ENCODE measurements at regions not wholly inside any gene's neighbourhood (a gene's known extent, or its start where the extent isn't known, plus 50 kb on each side); places are given as distances from the start of the nearest gene placed in this dataset.

GRCh38 chr5:23820765-23821471 lies 313.5 kb downstream of the PRDM9 start:
- H3K4me3 ChIP-seq (ENCODE audit: low read depth, low read length): no peak overlapping the region
- H3K27me3 ChIP-seq (ENCODE audit: insufficient read depth, low read length): no peaks in the 10 kb centered on the region
- H3K36me3 ChIP-seq (ENCODE audit: insufficient read depth, low read length): no peaks in the 10 kb centered on the region
- H3K27ac ChIP-seq (ENCODE audit: low read depth, low read length): no peak overlapping the region
- H3K79me2 ChIP-seq (ENCODE audit: control insufficient read depth, insufficient read depth, low read length, unreplicated experiment): no peaks in the 10 kb centered on the region
- no peaks in the 10 kb centered on the region for H3K4me1 ChIP-seq (ENCODE audit: control insufficient read depth, insufficient read depth, low read length, unreplicated experiment)
- H2AFZ ChIP-seq (ENCODE audit: low read length, unreplicated experiment): no peak overlapping the region

GRCh38 chr5:23823521-23823920 lies 316.1 kb downstream of the PRDM9 start:
- no peak overlapping the region for H2AFZ ChIP-seq (ENCODE audit: low read length, unreplicated experiment)
- H3K79me2 ChIP-seq (ENCODE audit: control insufficient read depth, insufficient read depth, low read length, unreplicated experiment): no peaks in the 10 kb centered on the region
- H3K27me3 ChIP-seq (ENCODE audit: insufficient read depth, low read length): no peaks in the 10 kb centered on the region
- H3K4me3 ChIP-seq (ENCODE audit: low read depth, low read length): no peak overlapping the region
- H3K27ac ChIP-seq (ENCODE audit: low read depth, low read length): no peak overlapping the region
- no peaks in the 10 kb centered on the region for H3K36me3 ChIP-seq (ENCODE audit: insufficient read depth, low read length)
- H3K4me1 ChIP-seq (ENCODE audit: control insufficient read depth, insufficient read depth, low read length, unreplicated experiment): no peaks in the 10 kb centered on the region

- Histone ChIP-seq H3K4me1 (ENCODE audit: control insufficient read depth, insufficient read depth, low read length, unreplicated experiment) (no peaks in the 10 kb centered on the region), H3K27ac (ENCODE audit: low read depth, low read length) (no peak overlapping the region), H3K27me3 (ENCODE audit: insufficient read depth, low read length) (0 out of 2 replicates have a peak, but pooled peaks cover 3% of the 10 kb centered on the region), H3K4me3 (ENCODE audit: low read depth, low read length) (no peak overlapping the region), H3K79me2 (ENCODE audit: control insufficient read depth, insufficient read depth, low read length, unreplicated experiment) (no peaks in the 10 kb centered on the region), H3K36me3 (ENCODE audit: insufficient read depth, low read length) (no peaks in the 10 kb centered on the region), H2AFZ (ENCODE audit: low read length, unreplicated experiment) (no peak overlapping the region)
Measured at GRCh38 chr5:23825196-23825595, 317.8 kb downstream of the PRDM9 start.

- no peaks in the 10 kb centered on the region for H3K36me3 ChIP-seq (ENCODE audit: insufficient read depth, low read length)
Measured at GRCh38 chr5:23840083-23840482, 332.7 kb downstream of the PRDM9 start.

GRCh38 chr5:23864786-23865185 lies 357.4 kb downstream of the PRDM9 start:
- Histone ChIP-seq H3K36me3 (ENCODE audit: insufficient read depth, low read length) (no peaks in the 10 kb centered on the region), H3K27me3 (ENCODE audit: insufficient read depth, low read length) (no peaks in the 10 kb centered on the region)

More at GRCh38 chr5:23840083-23840482, 332.7 kb downstream of the PRDM9 start:
- Histone ChIP-seq H3K4me3 (ENCODE audit: low read depth, low read length) (no peak overlapping the region), H3K27me3 (ENCODE audit: insufficient read depth, low read length) (peaks cover 7% of the 10 kb centered on the region; the same call in 1 of the 2 replicates), H3K79me2 (ENCODE audit: control insufficient read depth, insufficient read depth, low read length, unreplicated experiment) (no peaks in the 10 kb centered on the region), H3K27ac (ENCODE audit: low read depth, low read length) (no peak overlapping the region), H2AFZ (ENCODE audit: low read length, unreplicated experiment) (no peak overlapping the region), H3K4me1 (ENCODE audit: control insufficient read depth, insufficient read depth, low read length, unreplicated experiment) (no peaks in the 10 kb centered on the region)

GRCh38 chr5:23877847-23878246 lies 370.4 kb downstream of the PRDM9 start:
- Histone ChIP-seq H3K79me2 (ENCODE audit: control insufficient read depth, insufficient read depth, low read length, unreplicated experiment) (no peaks in the 10 kb centered on the region), H3K27me3 (ENCODE audit: insufficient read depth, low read length) (no peaks in the 10 kb centered on the region), H3K4me3 (ENCODE audit: low read depth, low read length) (no peak overlapping the region), H3K27ac (ENCODE audit: low read depth, low read length) (no peak overlapping the region), H3K36me3 (ENCODE audit: insufficient read depth, low read length) (no peaks in the 10 kb centered on the region), H3K4me1 (ENCODE audit: control insufficient read depth, insufficient read depth, low read length, unreplicated experiment) (no peaks in the 10 kb centered on the region), H2AFZ (ENCODE audit: low read length, unreplicated experiment) (no peak overlapping the region)

More at GRCh38 chr5:23864786-23865185, 357.4 kb downstream of the PRDM9 start:
- H3K79me2 ChIP-seq (ENCODE audit: control insufficient read depth, insufficient read depth, low read length, unreplicated experiment): no peaks in the 10 kb centered on the region
- H2AFZ ChIP-seq (ENCODE audit: low read length, unreplicated experiment): no peak overlapping the region
- H3K4me1 ChIP-seq (ENCODE audit: control insufficient read depth, insufficient read depth, low read length, unreplicated experiment): peaks cover 4% of the 10 kb centered on the region
- no peak overlapping the region for H3K27ac ChIP-seq (ENCODE audit: low read depth, low read length)
- H3K4me3 ChIP-seq (ENCODE audit: low read depth, low read length): no peak overlapping the region

GRCh38 chr5:23884405-23885031 lies 377.1 kb downstream of the PRDM9 start:
- Histone ChIP-seq H3K27ac (ENCODE audit: low read depth, low read length) (no peak overlapping the region), H3K4me3 (ENCODE audit: low read depth, low read length) (peak overlapping the region; percentile 39; the same call in 1 of the 2 replicates), H2AFZ (ENCODE audit: low read length, unreplicated experiment) (peak overlapping the region; percentile 29), H3K27me3 (ENCODE audit: insufficient read depth, low read length) (no peaks in the 10 kb centered on the region), H3K4me1 (ENCODE audit: control insufficient read depth, insufficient read depth, low read length, unreplicated experiment) (no peaks in the 10 kb centered on the region), H3K36me3 (ENCODE audit: insufficient read depth, low read length) (no peaks in the 10 kb centered on the region), H3K79me2 (ENCODE audit: control insufficient read depth, insufficient read depth, low read length, unreplicated experiment) (no peaks in the 10 kb centered on the region)

- Histone ChIP-seq H3K36me3 (ENCODE audit: insufficient read depth, low read length) (no peaks in the 10 kb centered on the region), H3K27ac (ENCODE audit: low read depth, low read length) (no peak overlapping the region), H3K4me3 (ENCODE audit: low read depth, low read length) (no peak overlapping the region), H3K27me3 (ENCODE audit: insufficient read depth, low read length) (no peaks in the 10 kb centered on the region), H3K79me2 (ENCODE audit: control insufficient read depth, insufficient read depth, low read length, unreplicated experiment) (no peaks in the 10 kb centered on the region), H3K4me1 (ENCODE audit: control insufficient read depth, insufficient read depth, low read length, unreplicated experiment) (no peaks in the 10 kb centered on the region), H2AFZ (ENCODE audit: low read length, unreplicated experiment) (no peak overlapping the region)
Measured at GRCh38 chr5:23893561-23893960, 386.2 kb downstream of the PRDM9 start.

- Histone ChIP-seq H3K4me1 (ENCODE audit: control insufficient read depth, insufficient read depth, low read length, unreplicated experiment) (no peaks in the 10 kb centered on the region), H3K79me2 (ENCODE audit: control insufficient read depth, insufficient read depth, low read length, unreplicated experiment) (no peaks in the 10 kb centered on the region), H2AFZ (ENCODE audit: low read length, unreplicated experiment) (no peak overlapping the region), H3K4me3 (ENCODE audit: low read depth, low read length) (no peak overlapping the region), H3K36me3 (ENCODE audit: insufficient read depth, low read length) (no peaks in the 10 kb centered on the region), H3K27ac (ENCODE audit: low read depth, low read length) (no peak overlapping the region), H3K27me3 (ENCODE audit: insufficient read depth, low read length) (no peaks in the 10 kb centered on the region)
Measured at GRCh38 chr5:23895614-23896013, 388.2 kb downstream of the PRDM9 start.

- Histone ChIP-seq H3K79me2 (ENCODE audit: control insufficient read depth, insufficient read depth, low read length, unreplicated experiment) (no peaks in the 10 kb centered on the region), H3K27ac (ENCODE audit: low read depth, low read length) (no peak overlapping the region), H2AFZ (ENCODE audit: low read length, unreplicated experiment) (no peak overlapping the region), H3K4me1 (ENCODE audit: control insufficient read depth, insufficient read depth, low read length, unreplicated experiment) (no peaks in the 10 kb centered on the region), H3K4me3 (ENCODE audit: low read depth, low read length) (no peak overlapping the region), H3K36me3 (ENCODE audit: insufficient read depth, low read length) (no peaks in the 10 kb centered on the region), H3K27me3 (ENCODE audit: insufficient read depth, low read length) (no peaks in the 10 kb centered on the region)
Measured at GRCh38 chr5:23930985-23931384, 423.6 kb downstream of the PRDM9 start.

Measured in ACC112 (cell line).